GM12892 (cell line): ENCODE measurements at regions not wholly inside any gene's neighbourhood (a gene's known extent, or its start where the extent isn't known, plus 50 kb on each side); places are given as distances from the start of the nearest gene placed in this dataset.

Source experiments
- POLR2A ChIP-seq: IDR thresholded peaks from 2 replicates; pipeline ENCODE4 v1.6.1; 2011; ENCODE audit warnings: low read depth, low read length, control low read depth
- POLR2AphosphoS5 ChIP-seq: IDR thresholded peaks from 2 replicates; pipeline ENCODE4 v1.6.1; 2011; ENCODE audit warnings: low read depth, low read length, control low read depth
- TAF1 ChIP-seq: IDR thresholded peaks from 2 replicates; pipeline ENCODE4 v1.6.1; 2011; ENCODE audit warnings: low read depth, mild to moderate bottlenecking, control low read depth, low read length, borderline replicate concordance

DNA sequence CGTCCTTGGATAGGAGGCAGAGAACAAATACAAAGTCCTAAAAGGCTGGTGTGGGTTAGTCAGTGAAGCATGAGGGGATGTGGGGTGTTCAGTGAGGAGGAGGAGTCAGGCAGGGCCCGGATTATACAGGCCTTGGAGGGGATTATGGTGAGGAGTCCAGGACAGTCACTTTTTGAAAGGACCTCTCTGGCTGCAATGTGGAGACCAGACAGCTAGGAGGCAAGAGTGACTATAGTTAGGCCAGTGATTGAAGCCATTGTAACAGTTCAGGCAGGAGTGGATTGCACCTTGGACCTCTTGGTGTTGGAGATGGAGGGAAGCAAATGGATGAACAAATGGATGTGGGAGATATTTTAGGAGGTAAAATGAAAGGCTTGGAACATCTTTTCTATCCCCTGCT lies 115.8 kb downstream of the C1orf94 start:
- no peak for TF ChIP-seq TAF1
- TF ChIP-seq POLR2A, result no peak
- no peak for TF ChIP-seq POLR2AphosphoS5
